A204.1 (cell line): ENCODE measurements at regions not wholly inside any gene's neighbourhood (a gene's known extent, or its start where the extent isn't known, plus 50 kb on each side); places are given as distances from the start of the nearest gene placed in this dataset.
"Not testable (repeated sequence)": the region's sequence is repeated elsewhere in the genome, so short reads cannot be mapped to it uniquely, and the experiment has no call there.

Experiments
- FAIRE-seq: peaks from 2 replicates; lab custom pipeline; 2012; peaks lifted over from hg19 to GRCh38; lab: Jason Lieb, UNC

DNA sequence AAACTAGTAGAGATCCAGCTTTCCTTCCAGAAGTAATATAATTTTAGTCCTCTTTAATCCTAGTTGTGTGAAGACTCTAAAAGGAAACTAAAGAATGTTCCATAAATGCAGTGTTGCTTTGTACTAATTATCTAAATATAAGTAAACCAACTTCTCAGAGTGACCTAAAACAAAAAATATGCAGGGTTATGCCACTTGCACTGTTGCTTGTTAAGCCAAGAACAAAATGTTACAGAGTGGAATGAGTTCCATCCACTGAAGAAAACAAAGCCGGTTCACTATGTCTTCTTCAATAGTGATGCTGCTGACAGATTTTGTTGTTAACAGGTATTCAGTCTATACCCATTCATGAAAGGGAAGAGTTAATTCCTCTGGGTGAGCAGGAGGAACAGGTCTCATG is 252.0 kb upstream of the DIAPH2 start:
- FAIRE-seq: no peak

DNA sequence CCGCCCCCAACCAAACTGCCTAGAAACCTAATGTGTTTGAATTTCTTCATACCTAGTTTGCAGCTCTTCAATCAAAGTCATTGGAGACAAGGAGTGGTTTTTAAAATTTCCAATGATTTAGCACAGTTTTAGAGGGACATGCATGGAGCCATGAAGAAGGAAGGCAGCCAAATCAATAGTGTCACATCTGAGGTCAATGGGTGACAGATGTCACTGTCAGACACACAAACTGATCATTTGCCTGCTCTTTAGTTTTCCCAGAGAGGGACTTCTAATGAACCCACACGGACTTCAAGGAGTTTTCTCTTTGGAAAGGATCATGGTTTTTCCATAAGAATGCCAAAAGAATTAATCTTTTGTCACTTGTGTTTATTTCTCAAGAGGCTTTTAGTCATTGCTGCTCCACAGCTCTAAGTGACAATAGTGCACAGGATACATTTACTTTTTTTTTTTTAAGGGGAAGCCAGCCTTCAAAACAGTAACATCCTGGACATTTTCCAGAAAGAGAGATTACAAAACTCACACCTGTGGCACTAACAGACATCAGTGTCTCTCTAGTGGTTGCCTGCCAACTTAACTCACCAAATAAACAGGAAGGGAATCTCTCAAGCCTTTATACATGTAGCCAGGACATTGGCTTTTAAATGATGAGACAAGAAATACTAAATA is 251.1 kb upstream of the DIAPH2 start:
- FAIRE-seq: no peak

DNA sequence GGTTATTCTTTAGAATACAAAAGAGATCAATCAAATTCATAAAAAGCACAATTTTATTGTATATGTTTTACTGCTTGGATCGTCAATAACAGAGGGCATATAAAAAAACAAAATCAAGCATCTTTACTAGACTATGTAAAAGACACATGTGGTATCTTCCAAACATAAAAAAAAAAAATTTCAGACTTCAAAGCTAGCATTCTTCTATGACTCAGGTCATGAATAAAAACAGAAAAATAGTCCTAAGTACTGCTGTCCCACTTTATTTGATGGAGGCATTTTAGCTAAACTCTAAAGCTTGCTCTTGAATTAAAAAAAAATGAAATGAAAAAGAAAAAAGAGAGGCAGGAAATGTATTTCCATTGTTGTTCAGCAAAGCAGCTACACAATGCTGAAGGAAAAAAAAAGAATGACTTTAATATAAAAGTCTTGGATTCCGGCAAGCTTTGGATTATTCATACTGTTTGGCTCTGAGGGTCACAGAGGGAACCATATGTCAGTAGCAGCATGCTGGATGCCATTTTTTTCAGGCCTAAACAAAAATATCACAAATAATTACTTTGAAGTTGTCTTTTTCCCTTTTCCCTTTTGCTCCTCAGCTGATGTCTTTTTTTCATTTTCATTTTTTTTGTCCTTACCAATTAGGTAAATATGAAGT is 249.1 kb upstream of the DIAPH2 start:
- no peak for FAIRE-seq

DNA sequence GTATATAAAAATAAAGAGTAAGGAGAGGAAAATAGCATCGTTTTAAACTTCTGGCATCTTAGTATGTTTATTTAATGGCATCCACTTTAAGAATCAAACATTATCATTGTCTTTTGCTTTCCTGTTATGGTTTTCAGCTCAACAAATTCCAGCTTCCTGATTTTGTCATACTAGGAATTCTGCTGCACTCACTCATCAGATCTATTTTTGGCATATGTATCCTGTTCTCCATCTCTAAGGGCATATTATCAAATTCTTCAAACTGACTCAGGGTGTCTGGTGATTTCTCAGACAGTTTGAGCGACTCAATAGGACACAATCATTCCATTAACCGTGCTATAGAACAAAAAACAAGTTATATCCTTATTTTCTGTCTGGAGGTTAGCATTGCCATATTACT is 248.5 kb upstream of the DIAPH2 start:
- FAIRE-seq: no peak

DNA sequence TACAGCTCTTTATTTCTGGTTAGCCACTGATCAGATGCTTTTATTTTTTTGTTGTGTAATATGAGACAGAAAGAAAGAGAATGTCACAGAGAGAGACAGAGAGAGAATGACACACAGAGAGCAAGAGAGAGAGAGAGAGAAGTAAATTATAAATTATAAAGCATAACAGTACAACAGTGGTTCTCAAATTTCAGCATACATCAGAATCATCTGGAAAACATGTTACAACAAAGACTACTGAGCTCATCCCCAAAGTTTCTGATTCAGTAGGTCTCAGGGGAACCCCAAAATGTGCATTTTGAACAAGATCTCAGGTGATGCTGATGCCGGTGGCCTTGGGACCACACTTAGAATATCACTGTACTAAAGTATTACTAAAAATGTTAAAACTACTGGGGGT is 245.8 kb upstream of the DIAPH2 start:
- FAIRE-seq: no peak

DNA sequence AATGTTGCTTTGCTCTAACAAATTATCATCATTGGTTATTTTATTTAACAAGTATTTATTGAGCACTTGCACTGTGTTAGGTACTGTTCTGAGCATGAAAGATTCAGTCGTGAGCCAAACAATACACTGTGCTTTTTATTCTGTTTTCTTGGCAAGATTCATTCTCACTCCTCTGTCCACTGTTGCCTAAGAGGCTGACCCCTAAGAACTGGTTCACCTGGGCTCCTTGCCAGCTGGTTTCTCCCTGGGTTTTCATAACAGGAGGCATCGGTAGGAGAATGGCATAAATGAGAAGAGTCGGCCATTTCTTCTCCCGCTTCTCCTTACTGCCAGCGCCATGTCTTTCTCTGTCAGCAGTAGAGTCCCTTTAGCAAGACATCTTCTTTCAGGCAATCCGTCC is 243.7 kb upstream of the DIAPH2 start:
- FAIRE-seq: no peak

DNA sequence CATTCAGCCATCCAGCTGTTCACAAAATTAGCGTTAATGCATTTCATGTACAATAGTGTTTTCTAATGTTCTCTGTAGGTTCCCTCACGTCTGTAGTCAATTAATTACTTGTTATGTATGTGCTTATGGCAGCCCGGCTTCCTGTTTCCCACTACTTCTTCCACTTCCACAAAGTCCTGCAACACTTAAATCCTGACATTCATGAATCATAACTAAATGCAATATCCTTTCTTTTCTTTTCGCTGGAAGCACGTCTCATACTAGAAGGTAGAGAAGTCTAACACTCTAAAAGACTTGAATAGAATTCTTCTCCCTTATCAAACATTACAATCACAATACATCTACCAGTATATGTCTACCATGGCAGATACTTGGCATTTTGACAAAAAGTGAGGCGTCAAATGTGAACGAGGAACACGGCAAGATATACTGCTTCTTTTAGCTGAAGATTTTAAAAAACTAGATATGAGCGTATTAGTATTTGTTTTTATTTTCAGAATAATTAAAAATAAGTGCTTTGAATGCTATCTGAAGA is 239.0 kb upstream of the DIAPH2 start:
- no peak for FAIRE-seq

DNA sequence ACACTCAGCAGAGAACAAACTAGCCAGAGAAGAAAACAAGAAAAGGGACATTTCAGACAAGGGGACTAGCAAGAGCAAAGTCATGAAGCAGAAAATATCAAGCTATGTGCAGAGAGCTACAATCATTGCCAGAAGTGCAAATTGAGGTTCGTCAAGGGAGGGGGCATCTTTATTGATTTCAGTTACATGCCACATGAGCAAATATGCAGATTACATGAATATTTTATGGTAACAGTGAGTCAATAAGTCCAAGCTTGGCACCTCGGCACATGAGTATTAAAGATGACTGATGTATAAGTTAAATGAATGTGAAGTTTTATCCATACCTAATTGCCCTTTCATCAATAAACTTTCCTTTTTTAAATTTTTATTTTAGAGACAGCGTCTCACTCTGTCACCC is 238.1 kb upstream of the DIAPH2 start:
- FAIRE-seq: no peak

DNA sequence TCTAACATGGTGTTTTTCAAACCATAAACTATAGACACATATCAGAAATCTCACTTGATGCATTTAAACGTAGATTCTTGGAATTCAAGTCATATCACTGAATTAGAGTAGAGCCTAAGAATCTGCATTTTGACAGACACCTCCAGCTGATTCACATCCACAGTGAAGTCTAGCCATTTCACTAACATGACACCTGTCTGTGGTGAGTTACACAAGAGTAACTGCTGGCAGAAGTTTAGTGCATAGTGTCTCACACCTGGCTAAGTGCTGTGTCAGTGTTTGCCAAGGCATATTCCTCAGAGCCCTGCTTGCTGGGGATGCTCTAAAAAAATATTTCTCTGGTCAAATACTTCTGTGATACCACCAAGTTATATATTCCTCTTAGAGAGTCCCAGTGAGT is 237.5 kb upstream of the DIAPH2 start:
- no peak for FAIRE-seq

DNA sequence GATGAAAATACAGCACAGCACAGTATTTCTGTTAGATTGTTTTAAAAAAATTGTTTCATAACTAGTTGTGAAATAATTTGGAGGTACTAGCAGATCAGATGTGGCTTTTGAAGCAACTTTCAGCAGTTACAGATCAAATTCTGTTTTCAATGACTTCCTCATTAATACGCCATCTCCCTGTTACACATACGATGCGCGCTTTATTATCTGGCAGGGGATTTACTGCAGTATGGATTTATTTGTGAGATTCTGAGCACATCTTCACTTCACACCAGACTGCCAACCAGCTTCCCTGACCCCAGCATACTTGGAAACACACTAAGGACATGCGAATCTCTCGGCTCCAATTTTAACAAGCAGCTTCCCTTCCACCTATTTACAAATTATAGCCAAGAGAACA is 235.5 kb upstream of the DIAPH2 start:
- no peak for FAIRE-seq

DNA sequence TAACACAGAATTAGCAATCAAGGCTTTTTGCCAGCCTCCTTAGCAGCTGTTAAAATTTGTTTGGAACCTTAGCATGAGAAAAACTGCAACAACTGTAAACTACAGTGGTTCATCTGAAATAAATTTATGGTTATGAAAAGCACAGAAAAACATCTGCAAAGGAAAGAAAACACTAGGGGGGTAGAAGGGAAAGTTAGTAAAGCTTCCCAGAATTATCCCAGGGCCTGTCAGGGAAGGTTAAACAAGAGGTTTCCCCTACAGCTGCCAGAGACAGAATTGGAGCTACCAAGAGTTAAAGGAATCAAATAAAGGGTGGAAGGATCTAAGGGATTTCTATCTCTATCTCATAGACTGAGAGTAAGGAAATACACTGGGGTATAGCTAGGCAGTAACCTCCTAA is 234.7 kb upstream of the DIAPH2 start:
- FAIRE-seq: no peak

DNA sequence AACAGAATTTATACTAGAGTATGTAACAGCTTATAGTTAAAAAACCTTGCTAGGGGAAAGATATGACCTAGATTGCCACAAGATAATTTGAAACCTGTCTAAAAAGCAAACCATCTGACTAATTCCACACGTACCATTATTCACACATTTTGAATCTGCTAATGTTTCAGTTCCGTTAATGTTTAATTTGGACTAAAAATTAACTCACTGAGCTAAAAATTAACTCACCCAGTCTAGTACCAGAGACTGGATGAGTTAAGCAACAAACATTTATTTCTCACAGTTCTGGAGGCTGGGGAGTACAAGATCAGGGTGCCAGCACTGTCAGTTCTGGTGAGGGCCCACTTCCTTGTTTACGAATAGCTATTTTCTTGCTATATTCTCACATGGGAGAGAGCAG is 231.5 kb upstream of the DIAPH2 start:
- FAIRE-seq: no peak

DNA sequence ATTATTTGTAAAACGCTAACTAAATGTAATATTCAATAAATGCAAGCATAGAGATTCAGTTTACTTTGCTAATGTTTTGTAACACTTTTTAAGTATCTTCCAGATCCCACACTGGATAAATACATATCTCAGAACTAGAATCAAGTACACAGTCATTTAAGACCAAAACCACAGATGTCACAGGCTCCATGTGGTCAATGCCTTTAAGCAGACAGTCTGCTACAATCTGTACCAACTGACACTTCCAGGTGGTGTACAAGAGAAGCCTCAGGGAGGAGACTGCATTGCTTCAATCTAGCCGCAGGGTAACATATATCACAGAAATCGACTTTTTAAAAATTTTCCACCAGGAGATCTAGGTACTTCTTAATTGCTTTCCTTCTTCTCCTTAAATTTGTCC is 229.6 kb upstream of the DIAPH2 start:
- no peak for FAIRE-seq

DNA sequence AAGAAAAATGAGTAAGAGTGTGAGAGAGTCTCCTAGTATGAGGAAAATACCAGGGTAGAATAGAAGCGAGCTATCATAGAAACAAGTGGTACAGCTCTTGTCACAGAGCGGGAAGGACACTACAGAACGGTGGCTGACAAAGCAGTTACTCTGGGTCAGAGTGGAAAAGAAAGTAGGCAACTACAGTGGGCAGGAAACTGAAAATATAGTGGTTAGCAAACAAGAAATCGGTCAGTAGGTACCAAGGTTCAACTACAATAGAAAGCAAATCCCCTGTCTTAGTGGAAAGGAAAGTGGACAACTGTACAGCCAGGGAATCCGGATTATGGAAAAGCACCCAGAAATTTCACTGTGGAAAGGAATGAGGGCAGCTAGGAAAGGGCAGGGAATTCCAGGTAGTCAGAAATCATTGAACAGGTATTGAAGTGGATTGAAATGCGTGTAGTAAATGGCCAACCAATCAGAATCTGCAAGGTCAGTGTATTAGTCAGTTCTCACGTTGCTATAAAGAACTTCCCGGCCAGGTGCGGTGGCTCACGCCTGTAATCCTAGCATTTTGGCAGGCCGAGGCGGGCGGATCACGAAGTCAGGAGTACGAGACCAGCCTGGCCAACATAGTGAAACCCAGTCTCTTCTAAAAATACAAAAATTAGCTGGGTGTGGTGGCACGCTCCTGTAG is 219.6 kb upstream of the DIAPH2 start:
- FAIRE-seq: no peak

DNA sequence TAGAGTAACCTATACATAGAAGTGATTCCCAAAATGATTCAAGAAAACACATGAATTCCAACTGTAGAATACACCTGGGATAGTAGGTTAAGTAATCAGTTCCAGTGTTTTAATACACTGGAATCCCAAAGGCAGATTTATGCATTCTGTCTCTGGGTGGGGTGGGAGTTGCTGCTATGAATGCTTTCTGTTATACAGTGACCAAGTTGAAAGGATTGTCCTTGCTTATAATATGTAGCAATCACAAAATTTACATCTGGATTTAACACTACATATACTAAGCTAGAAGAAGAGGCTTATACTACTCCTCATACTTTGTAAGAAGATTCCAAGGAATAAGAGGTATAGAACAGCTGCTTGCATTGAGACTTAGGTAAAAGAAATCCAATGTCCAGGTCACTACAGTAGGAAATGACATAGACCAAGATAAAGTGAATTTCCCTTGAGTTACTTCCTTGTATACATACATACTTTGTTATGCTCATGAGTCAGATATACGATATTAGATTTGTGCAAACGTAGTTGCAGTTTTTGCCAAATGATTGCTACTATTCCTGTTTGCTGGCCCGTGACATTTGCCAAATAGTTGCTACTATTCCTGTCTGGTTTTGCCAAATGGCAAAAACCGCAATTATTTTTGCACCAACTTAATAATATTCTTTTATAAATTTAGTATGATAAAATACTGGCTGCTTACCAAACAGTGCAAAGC is 210.5 kb upstream of the DIAPH2 start:
- FAIRE-seq: no peak

DNA sequence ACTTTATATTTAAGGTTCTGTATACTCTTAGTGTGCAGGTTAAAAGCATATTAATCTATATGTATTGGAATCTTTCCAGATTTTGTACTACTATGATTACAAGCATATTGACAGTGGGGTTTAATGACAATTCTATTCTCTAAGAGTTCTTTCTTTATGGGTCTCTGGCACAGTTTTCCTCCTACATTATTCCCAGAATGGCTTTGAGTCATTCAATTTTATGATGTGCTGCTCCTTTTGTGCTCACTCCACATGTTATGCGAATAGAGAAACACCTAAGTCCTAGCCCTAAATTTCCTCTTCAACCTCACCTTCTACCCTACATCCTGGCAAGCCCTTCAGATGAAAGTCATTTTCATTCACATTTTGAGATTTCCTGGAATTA is 209.9 kb upstream of the DIAPH2 start:
- FAIRE-seq: no peak

DNA sequence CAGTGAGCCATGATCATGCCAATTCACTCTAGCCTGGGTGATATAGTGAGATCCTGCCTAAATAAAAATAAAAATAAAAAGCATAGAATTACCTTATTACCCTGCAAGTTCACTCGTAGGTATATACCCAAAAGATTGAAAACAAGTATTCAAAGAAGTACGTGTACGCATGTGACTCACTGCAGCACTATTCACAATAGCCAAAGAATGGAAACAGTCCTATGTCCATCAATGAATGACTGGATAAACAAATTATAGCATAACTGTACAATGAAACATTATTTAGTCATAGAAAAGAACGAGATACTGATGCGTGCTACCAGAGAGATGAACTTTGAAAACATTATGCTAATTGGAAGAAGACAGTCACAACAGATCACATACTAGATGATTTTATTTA is 204.6 kb upstream of the DIAPH2 start:
- no peak for FAIRE-seq

DNA sequence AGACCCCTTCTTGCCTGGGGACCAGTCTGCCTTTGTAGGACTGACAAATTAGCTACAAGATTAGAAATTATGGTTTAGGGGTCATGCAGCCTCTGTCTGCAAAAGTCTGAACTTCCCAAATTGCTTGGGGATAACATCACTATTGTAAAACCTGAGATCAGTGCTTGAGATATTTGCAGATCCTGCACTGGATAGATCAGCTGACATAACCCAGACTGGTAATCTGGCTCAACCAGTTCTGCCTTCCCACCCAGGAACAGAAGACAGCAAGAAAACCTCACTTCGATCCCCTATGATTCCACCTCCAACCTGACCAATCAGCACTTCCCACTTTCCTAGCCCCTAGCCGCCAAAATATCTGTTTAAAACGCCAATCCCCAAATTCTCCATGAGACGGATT is 202.8 kb upstream of the DIAPH2 start:
- FAIRE-seq: no peak

DNA sequence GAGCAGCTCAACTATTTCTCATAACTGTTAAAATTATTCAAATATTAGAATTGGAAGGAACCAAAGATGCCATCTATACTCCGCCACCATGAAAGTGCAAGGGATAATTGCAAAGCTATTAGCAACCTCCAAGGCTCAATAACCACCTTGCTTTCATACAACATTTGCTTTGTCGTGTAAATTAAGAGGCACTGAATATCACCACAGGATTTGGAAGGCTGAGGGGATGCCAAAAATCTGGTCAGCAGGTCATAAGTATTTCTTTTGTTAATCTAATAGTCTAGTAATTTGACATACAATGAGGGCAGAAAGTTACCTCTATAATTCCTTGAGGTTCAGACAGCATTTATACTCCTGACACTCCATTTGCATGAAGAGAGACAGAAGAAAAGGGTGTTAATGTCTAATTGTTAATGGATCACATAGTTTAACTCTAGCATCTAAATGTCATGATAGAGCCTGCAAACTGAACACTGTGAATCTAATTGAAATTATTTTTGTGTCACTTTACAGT is 200.9 kb upstream of the DIAPH2 start:
- no peak for FAIRE-seq

DNA sequence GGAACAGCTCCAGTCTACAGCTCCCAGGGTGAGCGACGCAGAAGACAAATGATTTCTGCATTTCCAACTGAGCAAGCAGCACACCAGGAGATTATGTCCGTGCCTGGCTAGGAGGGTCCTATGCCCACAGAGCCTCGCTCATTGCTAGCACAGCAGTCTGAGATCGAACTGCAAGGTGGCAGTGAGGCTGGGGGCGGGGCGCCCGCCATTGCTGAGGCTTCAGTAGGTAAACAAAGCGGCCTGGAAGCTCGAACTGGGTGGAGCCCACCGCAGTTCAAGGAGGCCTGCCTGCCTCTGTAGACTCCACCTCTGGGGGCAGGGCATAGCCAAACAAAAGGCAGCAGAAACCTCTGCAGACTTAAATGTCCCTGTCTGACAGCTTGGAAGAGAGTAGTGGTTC is 198.0 kb upstream of the DIAPH2 start:
- FAIRE-seq: not testable (repeated sequence)

DNA sequence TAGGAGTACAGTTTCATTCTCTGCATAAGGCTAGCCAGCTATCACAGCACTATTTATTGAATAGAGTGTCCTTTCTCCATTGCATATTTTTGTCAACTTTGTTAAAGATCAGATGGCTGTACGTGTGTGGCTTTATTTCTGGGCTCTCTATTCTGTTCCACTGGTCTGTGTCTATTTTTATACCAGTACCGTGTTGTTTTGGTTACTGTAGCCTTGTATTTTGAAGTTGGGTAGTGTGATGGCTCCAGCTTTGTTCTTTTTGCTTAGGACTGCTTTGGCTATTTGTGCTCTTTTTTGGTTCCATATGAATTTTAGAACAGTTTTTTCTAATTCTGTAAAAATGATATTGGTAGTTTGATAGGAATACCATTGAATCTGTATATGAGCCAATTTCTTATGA is 182.1 kb upstream of the DIAPH2 start:
- no peak for FAIRE-seq

DNA sequence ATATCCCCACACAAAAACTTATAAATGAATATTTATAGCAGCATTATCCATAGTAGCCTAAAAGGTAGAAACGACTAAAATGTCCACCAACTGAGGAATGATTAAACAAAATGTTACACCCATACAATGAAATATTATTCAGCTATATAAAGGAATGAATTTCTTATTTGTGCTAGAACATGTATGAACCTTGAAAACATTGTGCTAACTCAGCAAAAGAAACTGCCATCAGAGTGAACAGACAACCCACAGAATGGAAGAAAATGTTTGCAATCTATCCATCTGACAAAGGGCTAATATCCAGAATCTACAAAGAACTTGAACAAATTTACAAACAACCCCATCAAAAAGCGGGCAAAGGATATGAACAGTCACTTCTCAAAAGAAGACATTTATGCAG is 155.3 kb upstream of the DIAPH2 start:
- not testable (repeated sequence) for FAIRE-seq
